NCI-H187 (cell line): ENCODE measurements at regions not wholly inside any gene's neighbourhood (a gene's known extent, or its start where the extent isn't known, plus 50 kb on each side); places are given as distances from the start of the nearest gene placed in this dataset.

Experiments
- DNase-seq, 2 experiments: peaks; one replicate each; lab custom pipeline; 2025; lab: John Stamatoyannopoulos, UW

- no peak for DNase-seq
These were observed 332.0 kb downstream of the SPATA31D1 start for GRCh38 chr9:82320566-82320965.

DNA sequence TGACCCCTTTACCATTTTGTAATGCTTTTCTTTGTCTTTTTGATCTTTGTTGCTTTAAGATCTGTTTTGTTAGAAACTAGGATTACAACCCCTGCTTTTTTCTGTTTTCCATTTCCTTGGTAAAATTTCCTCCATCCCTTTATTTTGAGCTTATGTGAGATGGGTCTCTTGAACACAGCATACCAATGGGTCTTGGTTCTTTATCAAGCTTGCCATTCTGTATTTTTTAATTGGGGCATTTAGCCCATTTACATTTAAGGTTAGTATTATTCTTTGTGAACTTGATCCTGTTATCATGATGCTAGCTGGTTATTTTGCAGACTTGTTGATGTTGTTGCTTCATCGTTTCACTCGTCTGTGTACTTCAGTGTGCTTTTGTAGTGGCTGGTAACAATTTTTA lies 337.3 kb downstream of the SPATA31D1 start:
- DNase-seq, result no peak

DNA sequence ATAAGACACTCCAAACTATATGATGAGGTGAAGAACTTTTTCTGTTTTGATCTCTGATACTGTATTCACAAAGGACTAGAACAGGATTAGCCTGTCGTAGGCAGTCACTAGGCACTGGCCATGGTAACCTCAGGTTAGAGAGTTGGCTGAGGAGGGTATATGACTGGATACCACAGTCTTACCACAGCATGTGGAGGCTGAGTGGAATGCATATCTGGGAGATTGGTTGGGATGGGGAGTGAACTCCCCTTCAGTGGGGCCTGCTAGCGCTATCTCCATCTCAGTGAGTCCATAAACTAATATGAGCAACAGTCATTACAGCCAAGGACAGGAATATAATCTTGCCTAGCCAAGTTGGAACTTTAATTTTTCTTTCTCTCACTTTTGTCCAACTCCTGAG lies 339.1 kb downstream of the SPATA31D1 start:
- DNase-seq, result no peak

GRCh38 chr9:82331079-82331478 lies 342.5 kb downstream of the SPATA31D1 start:
- DNase-seq, result no peak

DNA sequence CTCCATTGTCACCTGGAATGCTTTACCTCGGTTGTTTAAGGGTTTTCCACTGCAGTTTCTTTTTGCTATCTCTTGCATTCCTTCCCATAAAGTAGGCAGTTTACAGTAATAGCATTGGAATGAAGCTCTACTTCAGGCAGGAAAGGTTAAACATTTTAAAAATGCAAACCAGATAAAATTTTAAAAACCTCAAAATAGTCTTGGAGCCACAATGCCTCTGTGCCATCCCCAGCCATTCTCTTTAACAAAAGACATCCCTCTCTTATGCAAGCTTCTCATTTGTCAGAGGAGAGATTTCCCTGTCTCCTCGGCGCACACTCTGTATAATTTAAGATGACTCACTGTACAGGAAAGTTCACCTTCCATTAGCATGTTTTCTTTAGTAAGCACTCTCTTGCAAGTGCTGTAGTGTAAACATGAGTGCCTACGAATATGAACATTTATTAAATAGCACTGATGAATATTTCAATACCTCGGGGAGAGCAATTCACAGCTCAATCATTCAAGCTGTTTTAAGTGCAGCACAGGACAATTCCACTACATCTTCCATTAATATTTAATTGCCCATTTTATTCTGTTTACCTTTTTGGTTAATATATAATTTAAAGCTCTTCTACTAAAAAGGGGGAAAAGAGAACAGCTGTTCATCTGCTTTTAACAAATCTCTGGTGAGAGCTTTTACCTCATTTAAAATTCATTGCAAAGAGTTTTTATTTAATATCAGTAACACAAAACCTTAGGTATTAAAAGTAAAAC lies 343.6 kb downstream of the SPATA31D1 start:
- DNase-seq, result no peak

- DNase-seq, result no peak
These were observed 344.2 kb downstream of the SPATA31D1 start for GRCh38 chr9:82332774-82333152.

- no peak for DNase-seq
These were observed 345.1 kb downstream of the SPATA31D1 start for GRCh38 chr9:82333671-82334070.

- DNase-seq, result no peak
These were observed 345.7 kb downstream of the SPATA31D1 start for GRCh38 chr9:82334286-82334685.

DNA sequence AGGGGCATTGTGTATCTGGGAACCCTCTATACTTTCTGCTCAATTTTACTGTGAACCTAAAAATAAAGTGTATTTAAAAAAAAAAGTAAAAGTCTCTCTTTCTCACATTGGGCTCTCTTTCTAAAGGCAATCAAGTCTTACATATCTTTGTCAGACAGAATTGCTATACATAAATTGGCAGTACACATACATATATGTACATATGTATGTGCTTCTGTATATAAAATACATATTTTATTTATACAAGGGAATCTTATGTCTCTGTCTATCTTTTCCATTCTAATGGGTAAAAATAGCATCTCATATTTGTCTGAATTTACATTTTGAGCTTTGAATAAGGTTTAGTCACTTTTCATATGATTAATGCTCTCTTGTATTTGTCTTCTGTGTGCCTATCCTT lies 348.8 kb downstream of the SPATA31D1 start:
- DNase-seq, result no peak

DNA sequence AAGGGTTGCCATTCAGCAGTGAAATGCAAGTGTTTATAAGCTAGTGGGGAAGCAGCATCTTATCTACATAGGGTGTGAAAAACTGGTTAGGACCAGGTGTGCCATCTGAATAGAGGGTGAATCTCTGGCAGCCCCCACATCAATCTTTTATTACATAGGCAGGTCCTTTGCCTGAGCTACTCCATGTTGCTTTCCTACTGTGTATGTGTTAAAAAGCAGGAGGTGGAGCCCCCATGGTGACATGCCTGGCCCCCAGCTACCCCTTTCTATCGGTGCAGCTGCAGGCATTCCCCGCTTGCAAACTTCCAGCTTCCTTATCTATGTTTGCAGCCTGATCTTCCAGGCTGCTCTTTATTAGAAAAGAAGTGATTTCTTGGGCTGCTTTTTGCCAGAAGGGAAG lies 353.5 kb downstream of the SPATA31D1 start:
- DNase-seq, result no peak

DNA sequence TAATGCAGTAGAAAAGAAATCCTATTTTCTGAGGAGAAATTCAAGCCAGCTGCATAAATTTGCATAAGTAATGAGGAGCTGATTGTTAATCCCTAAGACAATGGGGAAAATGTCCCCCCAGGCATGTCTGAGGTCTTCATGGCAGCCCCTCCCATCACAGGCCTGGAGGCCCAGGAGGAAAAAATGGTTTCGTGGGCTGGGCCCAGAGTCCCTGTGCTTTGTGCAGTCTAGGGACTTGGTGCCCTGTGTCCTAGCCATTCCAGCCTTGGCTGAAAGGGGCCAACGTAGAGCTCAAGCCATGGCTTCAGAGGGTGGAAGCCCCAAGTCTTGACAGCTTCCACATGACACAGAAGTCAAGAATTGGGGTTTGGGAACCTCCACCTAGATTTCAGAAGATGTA lies 357.5 kb downstream of the SPATA31D1 start:
- no peak for DNase-seq

DNA sequence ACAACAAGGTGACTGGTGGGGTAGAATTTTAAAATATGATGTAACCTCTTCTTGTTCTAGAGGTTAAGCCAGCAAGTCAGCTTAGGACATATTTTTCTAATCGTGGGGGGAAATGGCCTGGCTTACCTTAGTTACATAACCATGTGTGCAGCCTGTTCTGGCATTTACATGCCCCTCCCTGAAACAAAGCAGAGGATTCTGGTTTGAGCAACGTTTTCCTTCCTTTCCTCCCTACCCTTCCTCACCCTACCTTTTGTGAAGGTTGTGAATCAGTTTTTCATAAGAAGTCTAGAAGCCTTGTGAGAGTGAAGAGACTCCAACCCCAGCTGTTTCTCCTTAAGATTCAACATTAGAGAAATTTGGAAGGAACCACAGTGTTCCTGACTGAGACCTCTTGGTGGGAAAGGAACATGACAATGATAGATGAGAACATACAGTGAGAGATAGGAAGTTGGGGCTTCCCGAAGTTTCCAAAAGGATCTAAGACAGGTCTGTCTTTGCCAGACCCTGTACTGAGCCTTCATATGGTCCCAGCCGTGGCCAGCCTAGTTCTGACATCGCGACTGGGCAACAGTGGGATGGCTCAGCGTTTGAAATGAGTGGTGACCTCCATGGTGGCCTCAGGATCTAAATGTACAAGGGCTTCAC lies 365.2 kb downstream of the SPATA31D1 start:
- no peak for DNase-seq

- DNase-seq, result no peak
These were observed 365.7 kb downstream of the SPATA31D1 start for GRCh38 chr9:82354279-82354659.

DNA sequence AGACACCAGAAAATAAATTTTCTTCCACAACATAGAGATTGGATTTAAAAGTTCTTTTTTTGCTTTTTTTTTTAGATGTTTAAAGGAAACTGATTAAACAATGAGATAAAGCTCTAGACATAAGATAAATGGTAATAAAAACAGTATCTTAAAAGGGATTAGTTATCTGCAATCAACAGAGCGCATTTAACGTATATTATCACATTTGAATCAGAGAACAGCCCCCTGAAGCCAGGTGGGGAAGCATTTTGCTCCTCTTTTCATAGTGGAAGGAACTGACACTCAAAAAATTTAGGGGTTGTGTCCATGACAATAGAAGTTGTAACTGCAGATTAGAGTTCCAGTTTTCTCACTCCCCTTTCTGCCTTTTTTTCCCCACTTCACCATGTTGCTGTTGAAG lies 367.6 kb downstream of the SPATA31D1 start:
- no peak for DNase-seq

- no peak for DNase-seq
These were observed 368.3 kb downstream of the SPATA31D1 start for GRCh38 chr9:82356871-82357270.

DNA sequence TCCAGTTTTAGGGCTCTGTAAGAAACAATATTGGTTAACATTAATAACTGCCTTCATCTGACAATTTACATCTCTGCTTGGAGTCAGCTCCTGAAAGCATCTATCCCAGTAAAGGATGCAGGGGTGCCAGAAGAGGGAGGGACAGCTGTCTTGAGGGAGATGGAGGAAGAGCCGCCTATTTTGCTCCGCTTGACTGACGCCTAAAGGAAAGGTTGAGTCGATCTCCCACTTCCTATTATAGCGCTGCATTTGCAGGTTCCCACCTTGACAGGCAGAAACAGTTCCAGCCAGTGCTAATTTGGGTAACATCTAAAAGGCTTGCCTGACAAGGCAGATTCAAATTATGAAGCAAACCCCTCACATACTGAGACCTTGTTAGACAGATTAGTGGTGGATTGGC lies 374.6 kb downstream of the SPATA31D1 start:
- DNase-seq, result no peak

DNA sequence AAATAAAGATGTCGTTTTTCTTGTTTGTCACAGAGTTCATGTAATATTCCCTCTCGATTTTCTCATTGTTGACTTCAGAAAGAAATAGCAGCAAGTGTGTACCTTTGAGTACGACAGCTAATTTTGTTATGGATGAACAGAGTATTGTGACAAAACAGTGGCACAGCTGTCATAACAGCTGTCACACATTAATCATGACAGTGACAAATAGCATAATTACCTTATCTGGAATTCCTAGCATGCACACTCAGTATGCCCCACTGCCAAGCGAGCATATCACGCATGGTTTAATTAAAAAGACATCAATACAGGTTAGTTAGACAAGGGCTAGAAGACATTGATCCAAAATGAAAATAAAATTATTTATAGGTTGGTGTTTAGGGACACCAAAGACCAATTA lies 375.1 kb downstream of the SPATA31D1 start:
- DNase-seq, result no peak

DNA sequence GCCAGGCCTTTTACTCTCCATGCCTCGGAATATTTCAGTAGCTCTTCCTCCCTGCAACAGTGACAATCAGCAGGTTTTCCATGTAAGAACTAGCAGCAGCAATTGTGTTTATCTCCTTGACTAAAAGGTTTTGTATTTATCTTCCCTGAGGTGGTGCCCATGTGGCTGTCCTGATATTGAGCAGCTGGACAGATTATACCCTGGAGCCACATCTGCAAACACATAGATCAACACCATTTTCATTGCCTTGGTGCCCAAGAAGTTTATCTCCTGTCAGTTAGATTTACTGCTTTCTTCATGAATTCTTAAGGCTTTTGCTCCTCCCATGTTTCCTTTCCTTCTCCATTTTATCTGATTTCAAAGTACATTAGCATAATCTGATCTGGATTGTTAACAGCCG lies 378.4 kb downstream of the SPATA31D1 start:
- DNase-seq, result no peak

GRCh38 chr9:82367929-82368328 lies 379.4 kb downstream of the SPATA31D1 start:
- no peak for DNase-seq

GRCh38 chr9:82369251-82369945 lies 380.8 kb downstream of the SPATA31D1 start:
- no peak for DNase-seq

- no peak for DNase-seq
These were observed 386.5 kb downstream of the SPATA31D1 start for GRCh38 chr9:82375041-82375440.

- DNase-seq, result no peak
These were observed 388.2 kb downstream of the SPATA31D1 start for GRCh38 chr9:82376677-82377232.
